ENCODE measurements at regions not wholly inside any gene's neighbourhood (a gene's known extent, or its start where the extent isn't known, plus 50 kb on each side); places are given as distances from the start of the nearest gene placed in this dataset.

DNA sequence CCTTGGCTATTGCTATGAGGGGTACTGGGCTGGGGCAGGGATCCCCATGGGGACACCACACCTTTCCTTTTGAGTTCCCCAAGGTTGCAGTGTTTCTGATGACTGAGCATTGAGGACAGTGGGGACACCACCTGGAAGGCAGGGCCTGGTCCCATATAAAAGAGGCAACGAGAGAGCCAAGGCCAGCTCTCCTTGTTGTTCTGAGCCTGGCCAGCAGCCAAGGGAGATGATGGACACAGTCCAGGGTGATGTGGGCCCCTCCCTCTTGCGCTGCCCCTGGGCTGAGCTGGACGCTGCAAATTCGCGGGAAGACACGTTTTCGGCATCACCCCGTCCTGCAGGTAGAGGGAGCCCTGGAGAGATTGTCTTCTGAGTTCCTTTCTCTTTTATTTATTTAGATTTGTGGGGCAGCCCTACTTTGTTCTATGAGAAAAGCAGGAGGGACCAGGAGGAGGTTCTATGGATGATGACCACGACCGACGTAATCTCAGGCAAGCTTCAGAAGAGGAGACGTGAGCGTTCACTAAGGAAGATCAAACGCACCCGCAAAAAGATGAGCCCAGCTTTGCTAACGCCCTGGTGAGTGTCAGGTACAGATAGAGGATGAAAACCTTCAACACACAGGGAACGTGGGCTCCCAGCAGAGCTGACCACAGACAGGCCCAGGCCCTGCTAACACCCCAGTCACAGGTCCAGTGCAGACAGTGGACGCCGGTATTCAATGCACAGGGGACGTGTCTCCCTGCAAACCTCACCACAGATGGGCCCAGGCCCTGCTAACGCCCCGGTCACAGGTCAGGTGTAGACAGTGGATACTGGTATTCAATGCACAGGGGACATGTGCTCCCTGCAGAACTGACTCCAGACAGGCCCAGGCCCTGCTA is 97.4 kb downstream of the SHOX start:
- peak in 1 of 2 donors; percentile 15 for DNase-seq

DNA sequence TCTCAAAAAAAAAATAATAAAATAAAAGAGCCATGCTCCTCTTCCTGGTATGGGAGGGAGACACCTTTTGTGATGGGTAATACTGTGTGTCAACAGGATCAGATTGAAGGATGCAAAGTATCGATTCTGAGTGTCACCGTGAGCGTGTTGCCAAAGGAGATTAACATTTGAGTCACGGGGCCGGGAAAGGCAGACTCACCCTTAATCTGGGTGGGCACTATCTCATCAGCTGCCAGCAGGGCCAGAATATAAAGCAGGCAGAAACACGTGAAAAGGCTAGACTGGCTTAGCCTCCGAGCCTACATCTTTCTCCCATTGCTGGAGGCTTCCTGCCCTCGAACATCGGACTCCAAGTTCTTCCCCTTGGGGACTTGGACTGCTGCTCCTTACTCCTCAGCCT is 95.4 kb downstream of the SHOX start:
- no peak for DNase-seq

DNA sequence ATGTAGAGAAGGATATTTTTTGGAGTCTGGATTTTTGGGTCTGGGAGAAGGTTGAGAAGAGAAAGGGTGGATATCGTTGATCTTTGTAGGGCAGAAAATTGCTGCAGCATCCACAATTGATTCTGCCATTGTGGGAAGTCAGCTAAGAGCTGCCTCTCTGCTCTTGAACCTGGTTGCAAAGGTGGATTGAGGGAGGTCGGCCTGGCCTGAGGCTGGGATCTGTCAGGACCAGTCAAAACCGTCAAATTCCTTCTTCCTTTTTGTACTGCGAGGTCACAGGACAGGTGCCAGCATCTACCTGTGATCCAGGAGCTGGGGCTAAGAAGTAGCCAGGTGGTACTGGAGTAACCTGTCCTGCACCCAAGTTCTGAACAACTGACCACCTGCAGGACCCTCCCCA is 93.7 kb downstream of the SHOX start:
- DNase-seq, result no peak

DNA sequence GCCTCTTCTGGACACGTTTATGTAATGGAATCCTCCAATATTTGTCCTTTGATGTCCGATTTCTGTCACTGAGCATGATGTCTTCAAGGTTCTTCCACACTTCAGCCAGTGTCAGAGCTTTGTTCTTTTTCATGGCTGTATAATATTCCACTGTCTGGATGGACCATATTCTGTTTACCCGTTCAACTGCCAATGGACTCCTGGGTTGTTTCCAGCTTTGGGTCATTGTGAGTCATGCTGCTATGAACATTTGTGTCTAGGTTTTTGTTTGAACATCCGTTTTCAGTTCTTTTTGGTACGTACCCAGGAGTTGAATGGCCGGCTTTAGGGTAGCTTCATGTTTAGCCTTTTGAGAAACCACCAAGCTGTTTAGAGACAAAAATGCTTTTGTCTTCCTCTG is 93.2 kb downstream of the SHOX start:
- no peak for DNase-seq

DNA sequence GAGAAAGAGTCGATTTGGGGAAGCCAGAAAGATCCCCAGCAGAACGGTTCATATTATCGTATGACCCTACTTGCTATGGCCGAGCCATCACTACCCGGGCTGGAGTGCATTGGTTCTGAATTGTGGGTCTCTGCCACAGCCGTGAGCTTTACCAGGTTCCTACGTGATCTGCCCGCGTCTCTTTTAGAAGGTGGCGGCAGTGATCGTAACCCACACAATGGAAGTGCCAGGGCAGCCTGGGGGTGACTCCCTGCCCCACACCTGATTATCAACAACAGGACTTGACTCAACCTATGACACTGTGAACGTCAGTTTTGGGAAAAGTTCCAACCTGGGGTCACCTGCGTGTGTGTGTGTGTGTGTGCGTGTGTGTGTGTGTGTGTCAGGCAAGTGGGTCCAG is 90.8 kb downstream of the SHOX start:
- DNase-seq, result no peak

DNA sequence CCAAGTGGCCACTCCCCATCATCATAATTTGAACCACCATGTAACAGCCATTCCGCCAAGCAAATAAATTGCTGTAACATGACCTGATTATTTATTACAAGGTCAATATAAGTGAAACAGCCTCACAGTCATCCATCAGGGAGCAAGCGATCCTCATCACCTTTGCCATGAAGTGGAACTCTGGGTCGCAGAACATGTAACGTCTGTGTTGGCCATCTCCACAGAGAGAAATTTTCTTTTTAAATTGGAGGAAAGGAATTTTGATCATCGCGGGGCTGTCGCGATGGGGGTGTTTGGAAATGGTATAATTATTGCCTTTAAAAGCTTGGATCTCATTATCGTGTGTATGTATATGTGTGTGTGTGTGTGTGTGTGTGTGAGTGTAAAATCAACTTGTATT is 90.2 kb downstream of the SHOX start:
- DNase-seq, result no peak

DNA sequence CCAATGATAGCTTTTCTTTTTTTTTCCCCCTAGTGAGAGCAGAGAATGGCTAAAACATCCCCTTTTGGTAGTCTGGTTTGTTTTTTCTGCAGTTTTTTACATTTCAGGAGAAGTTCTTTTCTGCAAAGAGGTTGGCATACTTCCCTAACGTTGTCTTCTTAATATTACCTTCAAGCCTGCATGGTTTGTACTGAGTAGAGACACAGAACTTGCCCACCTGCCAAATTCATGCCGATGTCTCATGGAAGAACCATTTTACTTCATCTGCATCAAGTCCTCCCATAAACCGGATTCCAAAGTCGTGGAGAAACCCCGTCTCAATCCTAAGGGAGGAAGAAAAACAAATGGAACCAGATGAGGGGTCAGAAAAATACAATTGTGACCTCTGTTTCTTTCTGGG is 89.7 kb downstream of the SHOX start:
- DNase-seq, result no peak

DNA sequence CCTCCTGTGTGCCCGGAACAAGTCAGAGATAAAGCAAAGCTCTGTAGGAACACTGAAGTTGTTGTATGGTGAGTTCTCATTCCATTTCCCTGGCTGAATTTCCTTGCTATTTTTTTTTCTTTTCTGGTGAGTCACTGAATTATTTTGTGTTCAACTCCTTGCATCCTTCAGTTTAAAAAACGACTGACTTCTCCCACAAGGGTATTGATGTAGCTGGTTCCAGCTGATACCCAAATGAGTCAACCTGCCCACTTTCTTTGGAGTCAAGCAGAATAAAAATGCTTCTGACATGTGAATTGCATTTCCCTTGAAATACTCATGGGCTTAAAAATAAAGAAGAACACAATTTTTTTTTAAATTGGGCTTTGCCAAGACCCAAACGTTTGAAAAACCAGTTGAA is 85.5 kb downstream of the SHOX start:
- no peak for DNase-seq

DNA sequence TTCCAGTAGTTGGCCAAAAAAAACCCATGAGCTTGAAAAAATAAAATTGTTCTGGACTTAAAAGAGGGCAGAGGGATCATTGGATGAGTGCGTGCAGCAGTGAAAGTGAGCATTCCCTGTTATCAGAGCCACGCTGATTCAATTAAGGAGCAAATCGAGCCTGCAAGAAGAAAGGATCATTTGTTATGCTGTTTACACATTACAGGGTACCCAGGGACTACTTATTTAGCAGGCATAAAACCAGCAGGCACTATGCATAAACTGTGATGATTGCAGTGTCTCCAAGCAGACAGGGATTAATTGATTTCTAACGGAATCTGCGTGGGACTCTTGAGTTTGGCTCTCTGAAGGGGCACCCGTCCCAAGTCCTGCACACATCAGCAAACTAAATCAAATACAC is 83.5 kb downstream of the SHOX start:
- DNase-seq, result no peak

Data from stimulated activated CD4-positive, alpha-beta T cell treated with anti-CD3 and anti-CD28 coated beads, Interleukin-2, amount 100 ng/mL, for 24 hours (primary cell).